ENCODE measurements at regions not wholly inside any gene's neighbourhood (a gene's known extent, or its start where the extent isn't known, plus 50 kb on each side); places are given as distances from the start of the nearest gene placed in this dataset.

DNA sequence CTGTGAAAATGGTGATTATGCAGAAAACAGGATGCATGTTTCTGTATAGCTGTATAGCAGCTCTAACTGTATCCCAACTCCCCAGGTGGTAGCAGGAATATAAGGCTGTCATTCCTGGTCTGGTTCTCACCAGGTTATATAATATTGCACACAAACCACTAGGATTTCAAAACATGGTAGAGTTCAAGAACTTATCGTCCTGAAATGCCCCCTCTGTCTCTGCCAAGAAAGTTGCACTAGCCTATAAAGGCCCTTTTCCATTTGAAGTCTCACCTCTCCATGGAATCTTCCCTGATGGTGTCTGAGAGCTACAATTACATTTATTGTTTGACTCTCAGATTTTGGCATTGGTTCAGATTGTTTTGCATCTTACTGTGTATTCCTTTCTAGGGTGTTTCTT is 184.9 kb upstream of the FAM78B start:
- DNase-seq (ENCODE audit: extremely low spot score) = no peak
- POLR2A ChIA-PET = no interaction called here
- CTCF ChIA-PET = interaction anchor here (1.2 kb wide), 1 partner anchor 12 kb away, joined by 4 read pairs; no protein-coding TSS in a partner anchor
- TF ChIP-seq, protein P1, sequence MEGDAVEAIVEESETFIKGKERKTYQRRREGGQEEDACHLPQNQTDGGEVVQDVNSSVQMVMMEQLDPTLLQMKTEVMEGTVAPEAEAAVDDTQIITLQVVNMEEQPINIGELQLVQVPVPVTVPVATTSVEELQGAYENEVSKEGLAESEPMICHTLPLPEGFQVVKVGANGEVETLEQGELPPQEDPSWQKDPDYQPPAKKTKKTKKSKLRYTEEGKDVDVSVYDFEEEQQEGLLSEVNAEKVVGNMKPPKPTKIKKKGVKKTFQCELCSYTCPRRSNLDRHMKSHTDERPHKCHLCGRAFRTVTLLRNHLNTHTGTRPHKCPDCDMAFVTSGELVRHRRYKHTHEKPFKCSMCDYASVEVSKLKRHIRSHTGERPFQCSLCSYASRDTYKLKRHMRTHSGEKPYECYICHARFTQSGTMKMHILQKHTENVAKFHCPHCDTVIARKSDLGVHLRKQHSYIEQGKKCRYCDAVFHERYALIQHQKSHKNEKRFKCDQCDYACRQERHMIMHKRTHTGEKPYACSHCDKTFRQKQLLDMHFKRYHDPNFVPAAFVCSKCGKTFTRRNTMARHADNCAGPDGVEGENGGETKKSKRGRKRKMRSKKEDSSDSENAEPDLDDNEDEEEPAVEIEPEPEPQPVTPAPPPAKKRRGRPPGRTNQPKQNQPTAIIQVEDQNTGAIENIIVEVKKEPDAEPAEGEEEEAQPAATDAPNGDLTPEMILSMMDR (IDR thresholded peaks at IDR 0.05; ENCODE audit: control extremely low read depth, extremely low read depth, low read depth, missing control alignments) = no peak

DNA sequence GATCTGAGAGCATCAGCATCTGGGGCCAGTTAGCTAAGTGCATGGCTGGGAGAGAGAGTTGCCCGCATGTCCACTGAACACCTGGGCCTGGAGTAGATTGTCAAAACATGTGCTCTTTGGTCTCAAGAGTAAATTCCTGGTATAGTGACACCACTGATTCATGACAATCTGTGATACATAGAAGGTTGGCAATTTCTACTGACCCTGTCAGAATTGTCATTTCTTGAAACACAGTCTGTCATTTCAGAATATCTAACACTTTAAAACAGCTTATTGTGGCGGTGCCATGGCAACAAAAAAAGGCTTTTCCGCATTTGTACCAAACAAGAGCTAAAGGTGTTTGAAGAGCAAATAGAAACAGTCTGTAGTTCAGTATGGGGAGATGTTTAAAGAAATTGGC is 186.4 kb upstream of the FAM78B start:
- CTCF ChIA-PET = no interaction called here
- TF ChIP-seq, protein P1 (IDR thresholded peaks at IDR 0.05; ENCODE audit: control extremely low read depth, extremely low read depth, low read depth, missing control alignments) = no peak
- DNase-seq (ENCODE audit: extremely low spot score) = no peak
- POLR2A ChIA-PET = no interaction called here

DNA sequence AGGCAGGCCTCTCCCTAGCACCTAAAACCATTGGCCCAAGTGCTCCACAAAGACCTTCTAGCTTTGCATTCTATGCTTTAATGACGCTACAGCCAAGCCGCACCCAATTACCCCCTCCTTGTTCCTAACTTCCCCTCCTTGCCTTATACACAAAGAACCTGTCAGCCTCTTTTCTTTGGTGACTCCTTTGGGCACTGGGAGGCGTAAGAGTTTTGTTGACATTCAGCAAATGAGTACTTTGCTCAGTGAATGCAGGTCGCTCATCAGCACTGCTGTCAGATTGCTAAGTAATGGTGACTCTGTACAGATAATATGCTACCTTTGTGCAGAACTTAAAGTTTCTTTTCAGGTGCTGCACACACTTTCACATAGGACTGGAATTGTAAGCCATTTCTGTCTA is 187.6 kb upstream of the FAM78B start:
- ChIA-PET CTCF (interaction anchor here (1.4 kb wide), 1 partner anchor 74 kb away, joined by 3 read pairs; no protein-coding TSS in a partner anchor), POLR2A (no interaction called here)
- TF ChIP-seq, protein P1 (IDR thresholded peaks at IDR 0.05; ENCODE audit: control extremely low read depth, extremely low read depth, low read depth, missing control alignments) = no peak
- no peak for DNase-seq (ENCODE audit: extremely low spot score)

DNA sequence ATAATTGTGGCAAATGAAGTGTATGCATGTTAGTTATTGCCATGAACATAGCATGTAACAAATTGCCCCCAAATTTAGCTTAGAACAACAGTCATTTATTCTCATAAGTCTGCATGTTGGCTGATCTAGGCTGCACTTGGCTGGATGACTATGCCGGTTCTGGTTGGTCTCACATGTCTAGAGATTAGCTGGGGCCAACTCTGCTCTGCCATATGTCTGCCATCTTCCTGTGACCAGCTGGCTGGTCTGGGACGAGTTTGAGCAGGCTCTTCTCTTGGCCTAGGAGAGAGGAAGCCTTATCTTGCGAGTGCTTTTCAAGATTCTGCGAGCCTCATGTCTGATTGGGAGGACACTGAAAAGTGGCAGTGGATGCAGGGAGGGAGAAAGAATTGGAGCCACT is 198.3 kb upstream of the FAM78B start:
- ChIA-PET CTCF (no interaction called here), POLR2A (no interaction called here)
- TF ChIP-seq, protein P1 (IDR thresholded peaks at IDR 0.05; ENCODE audit: control extremely low read depth, extremely low read depth, low read depth, missing control alignments) = no peak
- DNase-seq (ENCODE audit: extremely low spot score) = no peak

DNA sequence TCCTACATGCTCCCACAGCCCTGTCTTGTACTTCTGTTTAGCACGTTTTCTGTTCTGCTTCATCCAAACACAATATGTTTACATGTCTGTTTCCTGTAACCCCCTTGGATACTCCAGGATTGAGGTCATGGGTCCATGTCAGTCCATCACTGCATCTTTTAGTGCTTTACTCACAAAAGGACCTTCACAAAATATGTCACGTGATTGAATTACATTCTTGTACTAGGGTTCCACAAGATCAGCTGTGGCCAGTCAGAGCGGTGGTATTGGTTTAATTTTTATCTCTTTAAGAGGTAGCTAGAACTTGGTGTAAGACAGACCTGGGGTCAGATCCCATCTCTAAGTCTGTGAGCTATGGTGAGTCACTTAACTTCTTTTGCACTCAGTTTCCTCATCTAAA is 201.2 kb upstream of the FAM78B start:
- TF ChIP-seq, protein P1 (IDR thresholded peaks at IDR 0.05; ENCODE audit: control extremely low read depth, extremely low read depth, low read depth, missing control alignments) = no peak
- ChIA-PET POLR2A (no interaction called here), CTCF (interaction anchor here (1.3 kb wide), 1 partner anchor 9 kb away, joined by 3 read pairs; no protein-coding TSS in a partner anchor)
- no peak for DNase-seq (ENCODE audit: extremely low spot score)

DNA sequence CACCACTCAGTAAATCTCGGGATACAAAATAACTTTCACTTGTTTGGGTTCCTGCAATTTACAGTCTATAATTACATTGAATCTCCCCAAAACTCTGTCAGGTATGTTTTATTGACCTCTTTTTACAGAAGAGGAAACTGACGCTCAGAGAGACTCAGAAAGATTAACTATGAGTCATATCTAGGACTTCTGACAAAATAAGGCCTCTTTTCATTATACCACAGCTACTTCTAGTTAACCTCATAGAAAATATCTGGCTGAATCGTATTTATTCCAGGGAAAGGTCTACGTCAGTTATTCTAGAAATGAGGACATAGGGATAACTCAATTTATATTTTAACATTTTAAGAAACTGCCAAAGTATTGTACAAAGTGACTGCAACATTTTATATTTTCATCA is 211.1 kb upstream of the FAM78B start:
- no peak for DNase-seq (ENCODE audit: extremely low spot score)
- POLR2A ChIA-PET = no interaction called here
- TF ChIP-seq, protein P1 (IDR thresholded peaks at IDR 0.05; ENCODE audit: control extremely low read depth, extremely low read depth, low read depth, missing control alignments) = no peak
- CTCF ChIA-PET = no interaction called here

DNA sequence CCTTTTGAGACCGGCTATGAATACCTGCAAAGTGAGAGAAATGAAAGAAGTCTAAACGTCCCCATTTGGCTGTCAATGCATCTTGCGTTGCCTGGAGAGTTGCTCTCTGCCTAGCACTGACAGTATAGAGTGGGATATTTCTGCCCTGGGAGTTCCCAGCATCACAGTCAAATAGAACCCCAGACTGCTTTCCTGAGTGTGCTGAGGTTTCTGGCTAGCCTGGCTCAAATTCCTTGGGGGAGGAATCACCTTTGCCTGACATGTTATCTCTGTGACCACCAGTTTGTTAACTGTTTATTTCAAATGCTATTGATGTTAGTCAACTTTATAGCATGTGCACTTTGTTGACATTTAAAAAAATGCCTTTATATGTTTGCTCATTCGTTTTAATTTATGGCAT is 212.0 kb upstream of the FAM78B start:
- ChIA-PET CTCF (no interaction called here), POLR2A (no interaction called here)
- TF ChIP-seq, protein P1 (IDR thresholded peaks at IDR 0.05; ENCODE audit: control extremely low read depth, extremely low read depth, low read depth, missing control alignments) = no peak
- no peak for DNase-seq (ENCODE audit: extremely low spot score)

Data from GM10248 (cell line).